ENCODE measurements at regions not wholly inside any gene's neighbourhood (a gene's known extent, or its start where the extent isn't known, plus 50 kb on each side); places are given as distances from the start of the nearest gene placed in this dataset.
"Not testable (repeated sequence)": the region's sequence is repeated elsewhere in the genome, so short reads cannot be mapped to it uniquely, and the experiment has no call there.

GRCh38 chr7:113366122-113366521 lies 247.8 kb upstream of the SMIM30 start:
- Mint-ChIP-seq H3K4me3 (no peak overlapping the region), H3K27me3 (no peaks in the 10 kb centered on the region), H3K4me1 (no peaks in the 10 kb centered on the region), H3K27ac (no peak overlapping the region), H3K36me3 (no peaks in the 10 kb centered on the region), H3K9me3 (peaks cover 0 to 4% (median 0%) of the 10 kb centered on the region in 8 donors)
- ChIA-PET POLR2A (ENCODE audit: partially characterized antibody) (no interaction called here), CTCF (ENCODE audit: partially characterized antibody) (no interaction called here)
- Histone ChIP-seq H3K27me3 (ENCODE audit: insufficient read depth, low read length) (no peaks in the 10 kb centered on the region), H3K36me3 (ENCODE audit: insufficient read depth, low read length) (no peaks in the 10 kb centered on the region), H3K9me3 (ENCODE audit: control insufficient read depth in 1 of 2, low read length in 2 of 2) (no peaks in the 10 kb centered on the region), H3K4me1 (ENCODE audit: insufficient read depth, low read length) (no peaks in the 10 kb centered on the region), H3K27ac (ENCODE audit: low read depth, low read length) (no peak overlapping the region), H3K4me3 (ENCODE audit: low read length in 2 of 2) (no peak overlapping the region)
- no peak for DNase-seq
- intact Hi-C loops (cut with micrococcal nuclease) = no loop called here

GRCh38 chr7:113349339-113349738 lies 231.0 kb upstream of the SMIM30 start:
- Histone ChIP-seq H3K36me3 (ENCODE audit: insufficient read depth, low read length) (no peaks in the 10 kb centered on the region), H3K9me3 (ENCODE audit: control insufficient read depth in 1 of 2, low read length in 2 of 2) (no peaks in the 10 kb centered on the region), H3K4me1 (ENCODE audit: insufficient read depth, low read length) (no peaks in the 10 kb centered on the region), H3K4me3 (ENCODE audit: low read length in 2 of 2) (no peak overlapping the region), H3K27me3 (ENCODE audit: insufficient read depth, low read length) (no peaks in the 10 kb centered on the region), H3K27ac (ENCODE audit: low read depth, low read length) (no peak overlapping the region)
- ChIA-PET CTCF (ENCODE audit: partially characterized antibody) (no interaction called here), POLR2A (ENCODE audit: partially characterized antibody) (no interaction called here)
- Mint-ChIP-seq H3K4me3 (no peak overlapping the region), H3K27ac (no peak overlapping the region), H3K36me3 (no peaks in the 10 kb centered on the region), H3K9me3 (peaks cover 0 to 11% (median 0%) of the 10 kb centered on the region in 8 donors), H3K27me3 (peaks cover 0 to 1% of the 10 kb centered on the region in 2 donors), H3K4me1 (no peaks in the 10 kb centered on the region)
- DNase-seq = no peak
- intact Hi-C loops (cut with micrococcal nuclease) = no loop called here

- H3K27ac ChIP-seq (ENCODE audit: low read depth, low read length) = no peak overlapping the region
- DNase-seq = no peak
- no peak overlapping the region for H3K27ac Mint-ChIP-seq
- no peaks in the 10 kb centered on the region for H3K36me3 Mint-ChIP-seq
- ChIA-PET POLR2A (ENCODE audit: partially characterized antibody) (no interaction called here), CTCF (ENCODE audit: partially characterized antibody) (no interaction called here)
- no peaks in the 10 kb centered on the region for H3K4me1 ChIP-seq (ENCODE audit: insufficient read depth, low read length)
- peaks cover 0 to 2% of the 10 kb centered on the region in 2 donors for H3K27me3 Mint-ChIP-seq
- H3K36me3 ChIP-seq (ENCODE audit: insufficient read depth, low read length) = no peaks in the 10 kb centered on the region
- H3K4me1 Mint-ChIP-seq = no peaks in the 10 kb centered on the region
- H3K4me3 ChIP-seq (ENCODE audit: low read length in 2 of 2) = no peak overlapping the region
- H3K27me3 ChIP-seq (ENCODE audit: insufficient read depth, low read length) = no peaks in the 10 kb centered on the region
- peaks cover 0 to under 1% (median 0%) of the 10 kb centered on the region in 8 donors for H3K9me3 Mint-ChIP-seq
- H3K9me3 ChIP-seq (ENCODE audit: control insufficient read depth in 1 of 2, low read length in 2 of 2) = no peaks in the 10 kb centered on the region
- intact Hi-C loops (cut with micrococcal nuclease) = no loop called here
- H3K4me3 Mint-ChIP-seq = no peak overlapping the region
Measured at GRCh38 chr7:113339661-113340060, 221.3 kb upstream of the SMIM30 start.

- H3K9me3 ChIP-seq (ENCODE audit: control insufficient read depth in 1 of 2, low read length in 2 of 2) = no peaks in the 10 kb centered on the region
- Mint-ChIP-seq H3K36me3 (no peaks in the 10 kb centered on the region), H3K4me1 (no peaks in the 10 kb centered on the region), H3K27ac (no peak overlapping the region), H3K9me3 (peaks cover 0 to 5% (median 0%) of the 10 kb centered on the region in 8 donors), H3K4me3 (no peak overlapping the region), H3K27me3 (peaks cover 0 to 2% of the 10 kb centered on the region in 2 donors)
- CTCF ChIA-PET (ENCODE audit: partially characterized antibody) = no interaction called here
- H3K36me3 ChIP-seq (ENCODE audit: insufficient read depth, low read length) = no peaks in the 10 kb centered on the region
- DNase-seq = no peak
- H3K4me3 ChIP-seq (ENCODE audit: low read length in 2 of 2) = no peak overlapping the region
- no peaks in the 10 kb centered on the region for H3K27me3 ChIP-seq (ENCODE audit: insufficient read depth, low read length)
- H3K27ac ChIP-seq (ENCODE audit: low read depth, low read length) = no peak overlapping the region
- no peaks in the 10 kb centered on the region for H3K4me1 ChIP-seq (ENCODE audit: insufficient read depth, low read length)
- POLR2A ChIA-PET (ENCODE audit: partially characterized antibody) = no interaction called here
- intact Hi-C loops (cut with micrococcal nuclease) = no loop called here
Measured at GRCh38 chr7:113338071-113338696, 219.8 kb upstream of the SMIM30 start.

- intact Hi-C loops (cut with micrococcal nuclease); H3K27ac ChIP-seq (ENCODE audit: low read depth, low read length); H3K4me1 Mint-ChIP-seq; H3K27me3 Mint-ChIP-seq; H3K9me3 Mint-ChIP-seq; H3K4me1 ChIP-seq (ENCODE audit: insufficient read depth, low read length); H3K27ac Mint-ChIP-seq; H3K36me3 Mint-ChIP-seq; H3K9me3 ChIP-seq (ENCODE audit: control insufficient read depth in 1 of 2, low read length in 2 of 2); H3K4me3 ChIP-seq (ENCODE audit: low read length in 2 of 2); H3K4me3 Mint-ChIP-seq; POLR2A ChIA-PET (ENCODE audit: partially characterized antibody); H3K36me3 ChIP-seq (ENCODE audit: insufficient read depth, low read length); DNase-seq; CTCF ChIA-PET (ENCODE audit: partially characterized antibody); H3K27me3 ChIP-seq (ENCODE audit: insufficient read depth, low read length): not testable (repeated sequence)
Measured at GRCh38 chr7:113336838-113337237, 218.5 kb upstream of the SMIM30 start.

- no peaks in the 10 kb centered on the region for H3K27me3 ChIP-seq (ENCODE audit: insufficient read depth, low read length)
- Mint-ChIP-seq H3K4me1 (no peaks in the 10 kb centered on the region), H3K9me3 (peaks cover 0 to 7% (median 0%) of the 10 kb centered on the region in 8 donors), H3K27me3 (no peaks in the 10 kb centered on the region), H3K27ac (no peak overlapping the region), H3K4me3 (no peak overlapping the region), H3K36me3 (no peaks in the 10 kb centered on the region)
- H3K4me3 ChIP-seq (ENCODE audit: low read length in 2 of 2) = no peak overlapping the region
- H3K9me3 ChIP-seq (ENCODE audit: control insufficient read depth in 1 of 2, low read length in 2 of 2) = no peaks in the 10 kb centered on the region
- ChIA-PET CTCF (ENCODE audit: partially characterized antibody) (no interaction called here), POLR2A (ENCODE audit: partially characterized antibody) (no interaction called here)
- no peak overlapping the region for H3K27ac ChIP-seq (ENCODE audit: low read depth, low read length)
- H3K36me3 ChIP-seq (ENCODE audit: insufficient read depth, low read length) = no peaks in the 10 kb centered on the region
- H3K4me1 ChIP-seq (ENCODE audit: insufficient read depth, low read length) = no peaks in the 10 kb centered on the region
- peak in 1 of 5 donors; percentile 30 for DNase-seq
- intact Hi-C loops (cut with micrococcal nuclease) = no loop called here
Measured at GRCh38 chr7:113331155-113331898, 213.0 kb upstream of the SMIM30 start.

GRCh38 chr7:113321201-113321600 lies 202.8 kb upstream of the SMIM30 start:
- no peaks in the 10 kb centered on the region for H3K4me1 Mint-ChIP-seq
- H3K4me3 ChIP-seq (ENCODE audit: low read length in 2 of 2) = no peak overlapping the region
- H3K36me3 Mint-ChIP-seq = no peaks in the 10 kb centered on the region
- no peaks in the 10 kb centered on the region for H3K27me3 Mint-ChIP-seq
- no peak for DNase-seq
- H3K9me3 ChIP-seq (ENCODE audit: control insufficient read depth in 1 of 2, low read length in 2 of 2) = no peaks in the 10 kb centered on the region
- POLR2A ChIA-PET (ENCODE audit: partially characterized antibody) = no interaction called here
- H3K4me1 ChIP-seq (ENCODE audit: insufficient read depth, low read length) = no peaks in the 10 kb centered on the region
- H3K36me3 ChIP-seq (ENCODE audit: insufficient read depth, low read length) = no peaks in the 10 kb centered on the region
- intact Hi-C loops (cut with micrococcal nuclease) = no loop called here
- no peaks in the 10 kb centered on the region for H3K27me3 ChIP-seq (ENCODE audit: insufficient read depth, low read length)
- H3K9me3 Mint-ChIP-seq = no peaks in the 10 kb centered on the region
- no peak overlapping the region for H3K27ac Mint-ChIP-seq
- H3K4me3 Mint-ChIP-seq = no peak overlapping the region
- no peak overlapping the region for H3K27ac ChIP-seq (ENCODE audit: low read depth, low read length)
- CTCF ChIA-PET (ENCODE audit: partially characterized antibody) = no interaction called here

Data from CD4-positive, alpha-beta memory T cell (primary cell).